HG03571 (cell line): ENCODE measurements at regions not wholly inside any gene's neighbourhood (a gene's known extent, or its start where the extent isn't known, plus 50 kb on each side); places are given as distances from the start of the nearest gene placed in this dataset.
"Not testable (repeated sequence)": the region's sequence is repeated elsewhere in the genome, so short reads cannot be mapped to it uniquely, and the experiment has no call there.

Source experiments
- ATAC-seq: cut with Tn5 transposase; IDR thresholded peaks from one replicate; pipeline ENCODE4 v1.9.1; 2021; ENCODE audit not compliant: unreplicated experiment

GRCh38 chr5:28403846-28404245 is 1365.5 kb upstream of the CDH9 start:
- ATAC-seq: no peak

GRCh38 chr5:28402590-28403301 is 1364.4 kb upstream of the CDH9 start:
- no peak for ATAC-seq

GRCh38 chr5:28400076-28400475 is 1361.7 kb upstream of the CDH9 start:
- no peak for ATAC-seq

GRCh38 chr5:28399211-28399610 is 1360.8 kb upstream of the CDH9 start:
- no peak for ATAC-seq

- no peak for ATAC-seq
Observed at GRCh38 chr5:28398185-28398584, 1359.8 kb upstream of the CDH9 start.

- no peak for ATAC-seq
Observed at GRCh38 chr5:28397502-28397941, 1359.1 kb upstream of the CDH9 start.

GRCh38 chr5:28391277-28391676 is 1352.9 kb upstream of the CDH9 start:
- ATAC-seq: no peak

GRCh38 chr5:28390341-28390740 is 1352.0 kb upstream of the CDH9 start:
- ATAC-seq: no peak

- ATAC-seq: not testable (repeated sequence)
Observed at GRCh38 chr5:28389727-28390126, 1351.3 kb upstream of the CDH9 start.

- no peak for ATAC-seq
Observed at GRCh38 chr5:28388428-28388827, 1350.0 kb upstream of the CDH9 start.

GRCh38 chr5:28386712-28387111 is 1348.3 kb upstream of the CDH9 start:
- ATAC-seq: no peak

- no peak for ATAC-seq
Observed at GRCh38 chr5:28380167-28380566, 1341.8 kb upstream of the CDH9 start.

- ATAC-seq: no peak
Observed at GRCh38 chr5:28374492-28374967, 1336.1 kb upstream of the CDH9 start.

GRCh38 chr5:28370896-28371295 is 1332.5 kb upstream of the CDH9 start:
- no peak for ATAC-seq

GRCh38 chr5:28369418-28369817 is 1331.0 kb upstream of the CDH9 start:
- no peak for ATAC-seq

GRCh38 chr5:28355831-28356230 is 1317.4 kb upstream of the CDH9 start:
- no peak for ATAC-seq

GRCh38 chr5:28346696-28347095 is 1308.3 kb upstream of the CDH9 start:
- ATAC-seq: no peak

GRCh38 chr5:28344836-28345433 is 1306.5 kb upstream of the CDH9 start:
- no peak for ATAC-seq

- ATAC-seq: no peak
Observed at GRCh38 chr5:28329176-28329575, 1290.8 kb upstream of the CDH9 start.

- ATAC-seq: no peak
Observed at GRCh38 chr5:28328681-28329080, 1290.3 kb upstream of the CDH9 start.

GRCh38 chr5:28324174-28324573 is 1285.8 kb upstream of the CDH9 start:
- ATAC-seq: no peak

- ATAC-seq: no peak
Observed at GRCh38 chr5:28313953-28314352, 1275.6 kb upstream of the CDH9 start.
